ENCODE measurements at regions not wholly inside any gene's neighbourhood (a gene's known extent, or its start where the extent isn't known, plus 50 kb on each side); places are given as distances from the start of the nearest gene placed in this dataset.

DNA sequence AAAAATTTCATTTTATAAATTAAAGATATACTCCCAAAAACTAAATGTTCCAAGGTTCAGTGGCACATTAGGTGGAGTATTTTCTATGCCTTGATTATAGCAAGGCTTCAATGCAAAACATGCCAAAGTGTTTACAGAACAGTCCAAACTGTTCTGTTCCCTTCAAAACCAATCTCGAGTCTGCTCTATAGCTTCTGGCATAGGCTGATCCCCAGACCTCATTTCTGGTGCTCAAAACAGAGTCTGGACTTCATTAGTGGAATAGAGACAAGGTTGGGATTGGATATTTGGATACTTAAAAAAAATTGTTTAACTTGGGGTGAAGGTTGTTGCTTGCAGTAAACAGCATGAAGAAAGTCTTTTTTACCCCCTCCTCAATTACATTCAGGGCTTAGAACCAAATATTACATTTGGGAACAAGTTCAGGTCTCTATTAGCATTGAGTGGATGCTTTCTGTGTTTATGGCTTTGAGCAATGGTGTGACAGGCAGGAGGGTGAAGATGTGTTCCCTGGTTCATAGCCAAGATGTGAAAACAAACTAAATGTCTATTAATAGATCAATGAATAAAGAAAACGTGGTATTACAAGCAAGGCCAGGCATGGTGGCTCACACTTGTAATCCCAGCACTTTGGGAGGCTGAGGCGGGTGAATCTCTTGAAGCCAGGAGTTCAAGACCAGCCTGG is 208.1 kb upstream of the RND3 start:
- Histone ChIP-seq H3K9me3 (ENCODE audit: low read depth, low read length) (no peaks in the 10 kb centered on the region), H4K20me1 (ENCODE audit: insufficient read depth, low read length) (no peaks in the 10 kb centered on the region), H3K4me3 (ENCODE audit: insufficient read depth, low read length) (no peak overlapping the region), H3K4me1 (ENCODE audit: insufficient read depth, low read length) (peaks cover 7% of the 10 kb centered on the region), H3K79me2 (ENCODE audit: insufficient read depth, low read length) (no peaks in the 10 kb centered on the region), H3K36me3 (ENCODE audit: insufficient read depth, low read length) (no peaks in the 10 kb centered on the region), H3K4me2 (ENCODE audit: insufficient read depth, low read length) (no peak overlapping the region), H2AFZ (ENCODE audit: low read length) (no peak overlapping the region), H3K27me3 (ENCODE audit: insufficient read depth, low read length) (no peaks in the 10 kb centered on the region), H3K27ac (ENCODE audit: low read depth, low read length) (no peak overlapping the region)
- TF ChIP-seq, protein P1, sequence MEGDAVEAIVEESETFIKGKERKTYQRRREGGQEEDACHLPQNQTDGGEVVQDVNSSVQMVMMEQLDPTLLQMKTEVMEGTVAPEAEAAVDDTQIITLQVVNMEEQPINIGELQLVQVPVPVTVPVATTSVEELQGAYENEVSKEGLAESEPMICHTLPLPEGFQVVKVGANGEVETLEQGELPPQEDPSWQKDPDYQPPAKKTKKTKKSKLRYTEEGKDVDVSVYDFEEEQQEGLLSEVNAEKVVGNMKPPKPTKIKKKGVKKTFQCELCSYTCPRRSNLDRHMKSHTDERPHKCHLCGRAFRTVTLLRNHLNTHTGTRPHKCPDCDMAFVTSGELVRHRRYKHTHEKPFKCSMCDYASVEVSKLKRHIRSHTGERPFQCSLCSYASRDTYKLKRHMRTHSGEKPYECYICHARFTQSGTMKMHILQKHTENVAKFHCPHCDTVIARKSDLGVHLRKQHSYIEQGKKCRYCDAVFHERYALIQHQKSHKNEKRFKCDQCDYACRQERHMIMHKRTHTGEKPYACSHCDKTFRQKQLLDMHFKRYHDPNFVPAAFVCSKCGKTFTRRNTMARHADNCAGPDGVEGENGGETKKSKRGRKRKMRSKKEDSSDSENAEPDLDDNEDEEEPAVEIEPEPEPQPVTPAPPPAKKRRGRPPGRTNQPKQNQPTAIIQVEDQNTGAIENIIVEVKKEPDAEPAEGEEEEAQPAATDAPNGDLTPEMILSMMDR (IDR thresholded peaks at IDR 0.05; ENCODE audit: extremely low read depth, low read depth, low read length): no peak
- DNase-seq (ENCODE audit: insufficient read length, low spot score, missing footprints): peak; percentile 41

DNA sequence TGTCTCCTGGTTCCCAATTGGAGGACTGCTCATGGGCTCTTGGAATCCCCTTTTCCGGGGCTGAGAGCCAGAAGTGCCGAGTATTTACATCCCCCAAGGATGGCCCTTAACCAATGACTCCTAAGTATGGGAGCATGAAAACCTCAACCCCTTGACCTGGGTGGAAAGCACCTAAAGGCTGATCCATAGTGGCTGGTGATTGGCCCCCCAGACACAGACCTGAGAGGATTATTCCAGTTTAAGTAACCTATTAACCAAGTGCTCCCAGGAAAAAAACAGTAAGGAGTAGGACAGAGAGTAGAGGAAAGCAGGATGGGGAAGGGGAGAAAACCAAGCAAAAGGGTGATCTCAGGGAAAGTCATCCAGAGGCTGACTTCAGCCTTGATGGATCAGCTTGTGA is 206.1 kb upstream of the RND3 start:
- Histone ChIP-seq H3K79me2 (ENCODE audit: insufficient read depth, low read length) (no peaks in the 10 kb centered on the region), H2AFZ (ENCODE audit: low read length) (no peak overlapping the region), H3K4me3 (ENCODE audit: insufficient read depth, low read length) (no peak overlapping the region), H3K27ac (ENCODE audit: low read depth, low read length) (no peak overlapping the region), H3K4me1 (ENCODE audit: insufficient read depth, low read length) (peaks cover 7% of the 10 kb centered on the region), H3K36me3 (ENCODE audit: insufficient read depth, low read length) (no peaks in the 10 kb centered on the region), H3K27me3 (ENCODE audit: insufficient read depth, low read length) (no peaks in the 10 kb centered on the region), H4K20me1 (ENCODE audit: insufficient read depth, low read length) (no peaks in the 10 kb centered on the region), H3K9me3 (ENCODE audit: low read depth, low read length) (no peaks in the 10 kb centered on the region), H3K4me2 (ENCODE audit: insufficient read depth, low read length) (no peak overlapping the region)
- no peak for DNase-seq (ENCODE audit: insufficient read length, low spot score, missing footprints)
- TF ChIP-seq, protein P1 (IDR thresholded peaks at IDR 0.05; ENCODE audit: extremely low read depth, low read depth, low read length): no peak

DNA sequence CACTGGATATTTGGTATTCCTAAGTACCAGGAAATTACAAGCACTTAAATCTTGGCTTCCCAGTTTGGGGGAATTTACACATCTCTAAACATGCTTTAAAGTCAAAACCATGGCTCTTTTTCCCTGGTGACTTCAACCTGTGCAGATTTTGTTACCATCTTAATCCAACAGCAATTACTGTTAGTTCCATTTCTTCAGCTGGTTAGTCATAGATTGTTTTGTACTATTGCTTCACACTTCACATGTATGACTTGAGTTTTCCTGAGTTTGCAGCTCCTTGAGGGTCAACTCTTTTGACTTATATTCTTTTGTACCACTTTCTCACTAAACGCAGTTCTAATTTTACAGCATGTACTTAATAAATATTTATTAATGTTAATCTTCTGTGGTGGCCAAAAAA is 203.4 kb upstream of the RND3 start:
- no peak for DNase-seq (ENCODE audit: insufficient read length, low spot score, missing footprints)

DNA sequence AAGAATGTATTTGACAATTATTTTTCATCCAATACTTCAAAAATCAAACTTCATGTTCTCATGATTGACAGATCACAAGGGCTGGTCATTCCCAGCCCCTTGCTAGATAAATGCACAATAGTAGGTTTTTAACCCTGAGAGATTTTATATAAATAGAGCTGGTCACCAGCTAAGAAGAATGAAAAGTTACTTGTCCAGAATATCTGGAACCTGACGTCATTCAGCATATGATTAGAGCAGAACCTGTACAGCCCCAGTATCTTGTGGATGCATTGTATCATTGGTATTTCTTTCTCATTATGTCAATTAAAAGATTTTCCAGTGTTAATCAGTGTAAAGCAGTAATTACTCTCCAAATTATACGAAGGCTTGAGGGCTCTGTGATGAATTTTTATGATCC is 202.8 kb upstream of the RND3 start:
- DNase-seq (ENCODE audit: insufficient read length, low spot score, missing footprints): no peak
- no peaks in the 10 kb centered on the region for H3K79me2 ChIP-seq (ENCODE audit: insufficient read depth, low read length)
- H3K36me3 ChIP-seq (ENCODE audit: insufficient read depth, low read length): no peaks in the 10 kb centered on the region
- H3K27me3 ChIP-seq (ENCODE audit: insufficient read depth, low read length): no peaks in the 10 kb centered on the region
- no peak overlapping the region for H3K4me3 ChIP-seq (ENCODE audit: insufficient read depth, low read length)
- H2AFZ ChIP-seq (ENCODE audit: low read length): no peak overlapping the region
- H3K4me2 ChIP-seq (ENCODE audit: insufficient read depth, low read length): no peak overlapping the region
- H3K9me3 ChIP-seq (ENCODE audit: low read depth, low read length): no peaks in the 10 kb centered on the region
- H3K27ac ChIP-seq (ENCODE audit: low read depth, low read length): no peak overlapping the region
- H3K4me1 ChIP-seq (ENCODE audit: insufficient read depth, low read length): peaks cover 21% of the 10 kb centered on the region
- TF ChIP-seq, protein P1 (IDR thresholded peaks at IDR 0.05; ENCODE audit: extremely low read depth, low read depth, low read length): no peak
- H4K20me1 ChIP-seq (ENCODE audit: insufficient read depth, low read length): no peaks in the 10 kb centered on the region

More for the DNA sequence above, 203.4 kb upstream of the RND3 start:
- no peak overlapping the region for H3K27ac ChIP-seq (ENCODE audit: low read depth, low read length)
- no peak overlapping the region for H3K4me3 ChIP-seq (ENCODE audit: insufficient read depth, low read length)
- H3K4me2 ChIP-seq (ENCODE audit: insufficient read depth, low read length): no peak overlapping the region
- H3K4me1 ChIP-seq (ENCODE audit: insufficient read depth, low read length): peaks cover 21% of the 10 kb centered on the region
- H2AFZ ChIP-seq (ENCODE audit: low read length): no peak overlapping the region
- H3K79me2 ChIP-seq (ENCODE audit: insufficient read depth, low read length): no peaks in the 10 kb centered on the region
- H3K27me3 ChIP-seq (ENCODE audit: insufficient read depth, low read length): no peaks in the 10 kb centered on the region
- H3K36me3 ChIP-seq (ENCODE audit: insufficient read depth, low read length): no peaks in the 10 kb centered on the region
- no peaks in the 10 kb centered on the region for H3K9me3 ChIP-seq (ENCODE audit: low read depth, low read length)
- TF ChIP-seq, protein P1 (IDR thresholded peaks at IDR 0.05; ENCODE audit: extremely low read depth, low read depth, low read length): no peak
- H4K20me1 ChIP-seq (ENCODE audit: insufficient read depth, low read length): no peaks in the 10 kb centered on the region

All from osteoblast (primary cell).